SK-N-SH (cell line): ENCODE measurements at regions not wholly inside any gene's neighbourhood (a gene's known extent, or its start where the extent isn't known, plus 50 kb on each side); places are given as distances from the start of the nearest gene placed in this dataset.
"Not testable (repeated sequence)": the region's sequence is repeated elsewhere in the genome, so short reads cannot be mapped to it uniquely, and the experiment has no call there.

ENCODE experiments used
- CTCF ChIA-PET: fragments of 300-600, 350-600 bp; formaldehyde crosslinking; extraction: SDS; loops from one replicate; lab custom pipeline; 2021; lab: Yijun Ruan, JAX
- POLR2A ChIA-PET: fragments of 350-600 bp; sonication (Branson Sonifier 250); formaldehyde crosslinking; extraction: SDS; loops from one replicate; lab custom pipeline; 2020; ENCODE audit warnings: antibody characterized with exemption, inconsistent platforms; lab: Yijun Ruan, JAX
- DNase-seq: peaks from one replicate; pipeline ENCODE4 v3.0.0; 2012
- H2AFZ ChIP-seq: fragments of 200-600 bp; sonication (generic); 2 replicates; pipeline ENCODE4 v1.8.1; 2016; ENCODE audit warnings: antibody characterized with exemption, mild to moderate bottlenecking, low read depth
- H3F3A ChIP-seq: fragments of 200-600 bp; sonication (generic); replicated peaks from 2 replicates; pipeline ENCODE3; 2016; ENCODE audit warnings: antibody characterized with exemption, mild to moderate bottlenecking; ENCODE audit not compliant: insufficient read depth
- H3K27ac ChIP-seq, 2 experiments: fragments of 200-500 bp in 1 of 2; fragments of 200-600 bp in 1 of 2; sonication (Bioruptor generic) in 1 of 2; sonication (generic), shearing (Covaris generic) in 1 of 2; 2 replicates each; pipeline versions ENCODE4 v1.5.1 to v1.6.1; 2014 to 2016; ENCODE audit warnings: low read depth in 2 of 2, inconsistent platforms in 1 of 2, low read length in 1 of 2, mild to moderate bottlenecking in 1 of 2, mixed read lengths in 1 of 2
- H3K27me3 ChIP-seq: fragments of 200-600 bp; sonication (generic), shearing (Covaris generic); 2 replicates; pipeline ENCODE4 v1.6.1; 2016; ENCODE audit warnings: mixed run types; ENCODE audit not compliant: insufficient read depth
- H3K36me3 ChIP-seq, 2 experiments: fragments of 200-500 bp in 1 of 2; fragments of 200-600 bp in 1 of 2; sonication (Bioruptor generic) in 1 of 2; sonication (generic) in 1 of 2; replicated peaks in 1 of 2; 2 replicates each; pipeline versions ENCODE3 to v1.5.1; 2014 to 2016; ENCODE audit warnings: low read length in 1 of 2, mild to moderate bottlenecking in 1 of 2; ENCODE audit not compliant: insufficient read depth in 2 of 2, control insufficient read depth in 1 of 2
- H3K4me1 ChIP-seq, 2 experiments: fragments of 200-500 bp in 1 of 2; fragments of 200-600 bp in 1 of 2; sonication (Bioruptor generic) in 1 of 2; sonication (generic), shearing (Covaris generic) in 1 of 2; 2 replicates each; pipeline versions ENCODE4 v1.5.1 to v1.6.1; 2014 to 2016; ENCODE audit warnings: low read depth in 1 of 2, low read length in 1 of 2, mixed run types in 1 of 2; ENCODE audit not compliant: insufficient read depth in 2 of 2, control insufficient read depth in 1 of 2
- H3K4me2 ChIP-seq: fragments of 200-600 bp; sonication (generic), shearing (Covaris generic); 2 replicates; pipeline ENCODE4 v1.6.1; 2017; ENCODE audit warnings: mixed run types
- H3K4me3 ChIP-seq, 2 experiments: fragments of 200-500 bp in 1 of 2; fragments of 200-600 bp in 1 of 2; sonication (Bioruptor generic) in 1 of 2; sonication (generic), shearing (Covaris generic) in 1 of 2; 2 replicates each; pipeline versions ENCODE4 v1.5.1 to v1.8.1; 2014 to 2016; ENCODE audit warnings: low read depth in 2 of 2, inconsistent platforms in 1 of 2, low read length in 1 of 2, mild to moderate bottlenecking in 1 of 2, mixed read lengths in 1 of 2, moderate library complexity in 1 of 2
- H3K79me2 ChIP-seq: fragments of 200-600 bp; sonication (generic); 2 replicates; pipeline ENCODE4 v1.8.1; 2017; ENCODE audit warnings: mild to moderate bottlenecking; ENCODE audit not compliant: insufficient read depth
- H3K9ac ChIP-seq: fragments of 200-600 bp; sonication (generic); 2 replicates; pipeline ENCODE4 v1.6.1; 2017; ENCODE audit warnings: mixed run types
- H3K9me2 ChIP-seq: fragments of 200-600 bp; sonication (generic); 2 replicates; pipeline ENCODE4 v1.6.1; 2017; ENCODE audit warnings: mixed run types
- H3K9me3 ChIP-seq: fragments of 200-600 bp; sonication (generic); 2 replicates; pipeline ENCODE4 v1.6.1; 2017; ENCODE audit warnings: mixed run types, mild to moderate bottlenecking, moderate library complexity
- H4K20me1 ChIP-seq: fragments of 200-600 bp; sonication (generic); 2 replicates; pipeline ENCODE4 v1.6.1; 2017; ENCODE audit warnings: mild to moderate bottlenecking, mixed run types; ENCODE audit not compliant: insufficient read depth
- FOSL2 ChIP-seq: IDR thresholded peaks from 2 replicates; pipeline ENCODE4 v1.4.0; 2012; ENCODE audit warnings: low read depth, mild to moderate bottlenecking, moderate library complexity, borderline replicate concordance
- FOXM1 ChIP-seq: IDR thresholded peaks from 2 replicates; pipeline ENCODE4 v1.4.0; 2012; ENCODE audit warnings: low read depth, mild to moderate bottlenecking
- GATA2 ChIP-seq: sonication (generic); formaldehyde crosslinking; IDR thresholded peaks from 2 replicates; pipeline ENCODE4 v1.5.0; 2020; ENCODE audit warnings: mild to moderate bottlenecking, missing genetic modification reagents
- RAD21 ChIP-seq: IDR thresholded peaks from 2 replicates; pipeline ENCODE4 v1.6.1; 2012; ENCODE audit warnings: mild to moderate bottlenecking, low read length
- SMC3 ChIP-seq: IDR thresholded peaks from 2 replicates; pipeline ENCODE4 v1.6.1; 2012; ENCODE audit warnings: low read depth, low read length, improper control_type of control experiment
- YY1 ChIP-seq: IDR thresholded peaks from 2 replicates; pipeline ENCODE4 v1.4.0; 2012; ENCODE audit warnings: low read depth, mild to moderate bottlenecking
- WGBS: methylation state at CpG from one replicate; pipeline ENCODE4 v1.1.6; 2017; ENCODE audit warnings: low lambda C conversion rate; 5-methylcytosine and 5-hydroxymethylcytosine counted together
- TF ChIP-seq, protein P1 (sequence below): IDR thresholded peaks from 2 replicates; pipeline ENCODE4 v1.4.0; 2012; ENCODE audit warnings: low read depth, borderline replicate concordance
- TF ChIP-seq, protein P2 (sequence below): IDR thresholded peaks from 2 replicates; pipeline ENCODE4 v1.4.0; 2012; ENCODE audit warnings: low read depth
- TF ChIP-seq, protein P3 (sequence below): fragments of 200-600 bp; sonication (generic); IDR thresholded peaks from 2 replicates; pipeline ENCODE4 v1.6.1; 2017; ENCODE audit warnings: antibody characterized with exemption, mild to moderate bottlenecking, moderate library complexity
- TF ChIP-seq, protein P4 (sequence below): IDR thresholded peaks from 2 replicates; pipeline ENCODE4; 2012

DNA sequence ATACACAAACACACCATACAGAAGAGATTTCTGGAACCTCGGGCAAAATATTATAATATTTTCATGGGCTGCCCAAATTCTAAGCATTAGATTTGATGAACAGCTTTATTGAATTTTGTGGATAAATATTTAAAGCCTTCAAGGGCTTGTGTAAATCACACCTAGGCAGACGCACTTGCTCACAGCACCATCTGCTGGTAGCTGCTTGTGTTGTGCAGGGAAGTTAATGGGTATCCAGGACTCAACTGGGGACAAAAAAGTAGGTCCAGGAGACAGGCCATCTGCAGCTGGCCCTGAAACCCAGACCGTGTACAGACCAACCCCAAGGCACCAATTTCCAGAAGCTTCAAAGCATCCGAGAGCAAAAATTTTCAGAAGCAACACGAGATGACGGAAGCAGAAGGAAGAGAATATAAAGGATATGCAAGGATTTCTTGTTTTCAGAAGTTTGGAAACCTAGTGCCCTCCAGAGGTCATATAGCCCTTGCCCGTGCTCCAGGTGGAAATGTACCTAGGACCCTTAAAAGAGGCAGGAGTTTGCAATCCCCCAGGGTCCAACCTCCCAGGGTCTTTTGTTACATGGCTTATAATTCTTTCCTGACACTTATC lies 140.0 kb downstream of the CHD9NB start:
- CTCF ChIA-PET, result interaction anchor here (0.7 to 8.6 kb wide), 40 partner anchors 8 to 1773 kb away, joined by 3 to 115 read pairs (median 4); no protein-coding TSS in a partner anchor
- Histone ChIP-seq H3K4me1 (no peaks in the 10 kb centered on the region), H4K20me1 (no peaks in the 10 kb centered on the region), H3F3A (no peaks in the 10 kb centered on the region), H3K27ac (no peak overlapping the region), H3K4me3 (peak overlapping the region in 1 of 2 experiments; percentile 50; a peak in 1 of 4 replicates), H3K9me3 (no peaks in the 10 kb centered on the region), H3K9me2 (no peaks in the 10 kb centered on the region), H3K4me2 (no peak overlapping the region), H3K36me3 (no peaks in the 10 kb centered on the region), H3K9ac (no peak overlapping the region), H3K27me3 (no peaks in the 10 kb centered on the region), H3K79me2 (no peaks in the 10 kb centered on the region), H2AFZ (no peak overlapping the region)
- TF ChIP-seq, protein P1, sequence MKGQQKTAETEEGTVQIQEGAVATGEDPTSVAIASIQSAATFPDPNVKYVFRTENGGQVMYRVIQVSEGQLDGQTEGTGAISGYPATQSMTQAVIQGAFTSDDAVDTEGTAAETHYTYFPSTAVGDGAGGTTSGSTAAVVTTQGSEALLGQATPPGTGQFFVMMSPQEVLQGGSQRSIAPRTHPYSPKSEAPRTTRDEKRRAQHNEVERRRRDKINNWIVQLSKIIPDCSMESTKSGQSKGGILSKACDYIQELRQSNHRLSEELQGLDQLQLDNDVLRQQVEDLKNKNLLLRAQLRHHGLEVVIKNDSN, result no peak
- TF ChIP-seq, protein P2, sequence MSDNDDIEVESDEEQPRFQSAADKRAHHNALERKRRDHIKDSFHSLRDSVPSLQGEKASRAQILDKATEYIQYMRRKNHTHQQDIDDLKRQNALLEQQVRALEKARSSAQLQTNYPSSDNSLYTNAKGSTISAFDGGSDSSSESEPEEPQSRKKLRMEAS, result no peak
- TF ChIP-seq SMC3 (peak; percentile 71), GATA2 (CRISPR knock-in tag) (no peak), FOXM1 (no peak), YY1 (no peak), RAD21 (peak; percentile 78)
- TF ChIP-seq, protein P3, sequence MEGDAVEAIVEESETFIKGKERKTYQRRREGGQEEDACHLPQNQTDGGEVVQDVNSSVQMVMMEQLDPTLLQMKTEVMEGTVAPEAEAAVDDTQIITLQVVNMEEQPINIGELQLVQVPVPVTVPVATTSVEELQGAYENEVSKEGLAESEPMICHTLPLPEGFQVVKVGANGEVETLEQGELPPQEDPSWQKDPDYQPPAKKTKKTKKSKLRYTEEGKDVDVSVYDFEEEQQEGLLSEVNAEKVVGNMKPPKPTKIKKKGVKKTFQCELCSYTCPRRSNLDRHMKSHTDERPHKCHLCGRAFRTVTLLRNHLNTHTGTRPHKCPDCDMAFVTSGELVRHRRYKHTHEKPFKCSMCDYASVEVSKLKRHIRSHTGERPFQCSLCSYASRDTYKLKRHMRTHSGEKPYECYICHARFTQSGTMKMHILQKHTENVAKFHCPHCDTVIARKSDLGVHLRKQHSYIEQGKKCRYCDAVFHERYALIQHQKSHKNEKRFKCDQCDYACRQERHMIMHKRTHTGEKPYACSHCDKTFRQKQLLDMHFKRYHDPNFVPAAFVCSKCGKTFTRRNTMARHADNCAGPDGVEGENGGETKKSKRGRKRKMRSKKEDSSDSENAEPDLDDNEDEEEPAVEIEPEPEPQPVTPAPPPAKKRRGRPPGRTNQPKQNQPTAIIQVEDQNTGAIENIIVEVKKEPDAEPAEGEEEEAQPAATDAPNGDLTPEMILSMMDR, result peak; percentile 74
- WGBS, result 5% methylated on average over 7 of the region's 7 CpGs
- peak; percentile 55 for DNase-seq
- POLR2A ChIA-PET, result no interaction called here

DNA sequence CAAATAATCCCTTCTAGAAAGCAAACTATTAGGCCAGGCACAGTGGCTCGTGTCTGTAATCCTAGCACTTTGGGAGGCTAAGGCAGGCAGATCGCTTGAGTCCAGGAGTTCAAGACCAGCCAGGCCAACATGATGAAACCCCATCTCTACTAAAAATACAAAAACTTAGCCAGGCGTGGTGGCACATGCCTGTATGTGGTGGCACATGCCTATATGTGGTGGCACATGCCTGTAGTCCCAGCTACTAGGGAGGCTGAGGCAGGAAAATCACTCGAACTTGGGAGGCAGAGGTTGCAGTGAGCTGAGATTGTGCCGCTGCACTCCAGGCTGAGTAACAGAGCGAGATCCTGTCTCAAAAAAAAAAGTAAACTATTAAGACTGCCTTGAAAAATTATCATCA lies 144.6 kb downstream of the CHD9NB start:
- CTCF ChIA-PET, H3K27me3 ChIP-seq, H3K9me3 ChIP-seq, DNase-seq, H3K27ac ChIP-seq, H3K4me2 ChIP-seq, H3K36me3 ChIP-seq, H3K4me1 ChIP-seq, H3K9ac ChIP-seq, POLR2A ChIA-PET, H3K4me3 ChIP-seq, H3F3A ChIP-seq, H2AFZ ChIP-seq, H3K79me2 ChIP-seq, H3K9me2 ChIP-seq, H4K20me1 ChIP-seq: not testable (repeated sequence)
- WGBS, result 21% methylated on average over 6 of the region's 6 CpGs

DNA sequence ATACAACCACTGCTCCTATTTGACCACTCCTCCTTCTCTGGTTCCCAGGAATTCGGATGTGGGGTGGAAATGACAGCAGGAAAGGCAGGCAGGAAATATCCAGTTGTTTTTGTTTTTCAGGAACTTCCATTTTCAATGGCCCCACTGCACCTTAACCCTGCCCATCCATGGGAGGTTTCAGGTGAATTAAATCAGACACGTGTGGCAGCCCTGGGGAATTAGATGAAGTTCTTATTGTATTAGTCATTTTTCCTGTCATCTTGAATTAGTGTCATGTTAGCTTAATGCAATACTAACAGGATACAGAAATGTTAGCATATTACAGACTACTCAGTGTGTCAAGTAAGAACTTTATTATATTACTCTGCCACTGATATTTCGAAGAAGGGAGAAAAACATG lies 146.4 kb downstream of the CHD9NB start:
- POLR2A ChIA-PET, result no interaction called here
- 0% methylated on average over 3 of the region's 3 CpGs for WGBS
- no peak for DNase-seq

More for the DNA sequence above, 146.4 kb downstream of the CHD9NB start:
- Histone ChIP-seq H3K9me2 (no peaks in the 10 kb centered on the region), H2AFZ (no peak overlapping the region), H4K20me1 (no peaks in the 10 kb centered on the region), H3K79me2 (no peaks in the 10 kb centered on the region), H3K4me2 (no peak overlapping the region), H3F3A (no peaks in the 10 kb centered on the region), H3K27me3 (no peaks in the 10 kb centered on the region), H3K9ac (no peak overlapping the region), H3K36me3 (no peaks in the 10 kb centered on the region), H3K4me1 (no peaks in the 10 kb centered on the region), H3K27ac (no peak overlapping the region), H3K9me3 (no peaks in the 10 kb centered on the region), H3K4me3 (no peak overlapping the region)
- TF ChIP-seq, protein P4, sequence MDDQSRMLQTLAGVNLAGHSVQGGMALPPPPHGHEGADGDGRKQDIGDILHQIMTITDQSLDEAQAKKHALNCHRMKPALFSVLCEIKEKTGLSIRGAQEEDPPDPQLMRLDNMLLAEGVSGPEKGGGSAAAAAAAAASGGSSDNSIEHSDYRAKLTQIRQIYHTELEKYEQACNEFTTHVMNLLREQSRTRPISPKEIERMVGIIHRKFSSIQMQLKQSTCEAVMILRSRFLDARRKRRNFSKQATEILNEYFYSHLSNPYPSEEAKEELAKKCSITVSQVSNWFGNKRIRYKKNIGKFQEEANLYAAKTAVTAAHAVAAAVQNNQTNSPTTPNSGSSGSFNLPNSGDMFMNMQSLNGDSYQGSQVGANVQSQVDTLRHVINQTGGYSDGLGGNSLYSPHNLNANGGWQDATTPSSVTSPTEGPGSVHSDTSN, result 0 out of 2 replicates have a peak, but pooled peaks have one; percentile 11
- no peak for TF ChIP-seq FOSL2
- CTCF ChIA-PET, result no interaction called here
